Small intestine (tissue), 7 donors: ENCODE measurements at regions not wholly inside any gene's neighbourhood (a gene's known extent, or its start where the extent isn't known, plus 50 kb on each side); places are given as distances from the start of the nearest gene placed in this dataset.
"Not testable (repeated sequence)": the region's sequence is repeated elsewhere in the genome, so short reads cannot be mapped to it uniquely, and the experiment has no call there.

ENCODE experiments used
- DNase-seq, 2 donors: peaks; one replicate each; pipeline versions ENCODE4 v3.0.0 to v3.0.0-alpha.2; 2013
- FAIRE-seq: peaks from 2 replicates; lab custom pipeline; 2012; peaks lifted over from hg19 to GRCh38; lab: Jason Lieb, UNC
- H3K27ac ChIP-seq, 3 donors: one replicate each; pipeline ENCODE4 v1.5.1; 2013; ENCODE audit warnings: low read length in 2 of 3, mild to moderate bottlenecking in 2 of 3, control low read depth in 1 of 3, inconsistent platforms in 1 of 3, low read depth in 1 of 3, moderate library complexity in 1 of 3
- H3K27me3 ChIP-seq, 3 donors: one replicate each; pipeline ENCODE4 v1.6.1; 2013; ENCODE audit warnings: low read length in 3 of 3, inconsistent platforms in 1 of 3; ENCODE audit not compliant: control insufficient read depth in 3 of 3, insufficient read depth in 3 of 3
- H3K36me3 ChIP-seq, 3 donors: one replicate each; pipeline ENCODE4 v1.6.1; 2013; ENCODE audit warnings: low read length in 3 of 3, inconsistent platforms in 1 of 3, low read depth in 1 of 3, mild to moderate bottlenecking in 1 of 3, moderate library complexity in 1 of 3; ENCODE audit not compliant: control insufficient read depth in 3 of 3, insufficient read depth in 2 of 3
- H3K4me1 ChIP-seq, 3 donors: one replicate each; pipeline ENCODE4 v1.6.1; 2013; ENCODE audit warnings: low read length in 2 of 3, inconsistent platforms in 1 of 3, low read depth in 1 of 3, mild to moderate bottlenecking in 1 of 3, moderate library complexity in 1 of 3; ENCODE audit not compliant: control insufficient read depth in 3 of 3, insufficient read depth in 2 of 3
- H3K4me3 ChIP-seq, 3 donors: one replicate each; pipeline ENCODE4 v1.5.1; 2013; ENCODE audit warnings: low read length in 3 of 3, control low read depth in 1 of 3, inconsistent platforms in 1 of 3, low read depth in 1 of 3, mild to moderate bottlenecking in 1 of 3, moderate library complexity in 1 of 3
- H3K9me3 ChIP-seq, 2 donors: one replicate each; pipeline ENCODE4 v1.6.1; 2013; ENCODE audit warnings: low read depth in 1 of 2, low read length in 1 of 2; ENCODE audit not compliant: control insufficient read depth in 2 of 2, insufficient read depth in 1 of 2
- WGBS, 3 donors: extraction: QIAGEN DNeasy Blood & Tissue Kit; methylation state at CpG; one replicate each; pipeline ENCODE4 v1.1.7; 2013; 5-methylcytosine and 5-hydroxymethylcytosine counted together
- donor health status: healthy with polysubstance abuse.
- donor health status: control.
- donor health status: control.
- donor health status: Bipolar disorder and iron deficiency.
- donor health status: healthy.

- H3K27ac ChIP-seq, result no peak overlapping the region
- H3K4me3 ChIP-seq, result no peak overlapping the region
- no peaks in the 10 kb centered on the region for H3K36me3 ChIP-seq
- 90 to 92% (median 91%) methylated on average over 2 of the region's 2 CpGs for WGBS, 3 donors
- H3K4me1 ChIP-seq, result no peaks in the 10 kb centered on the region
- no peaks in the 10 kb centered on the region for H3K27me3 ChIP-seq
- H3K9me3 ChIP-seq, result peaks cover 0 to 5% of the 10 kb centered on the region in 2 donors
- DNase-seq (no peak), FAIRE-seq (no peak)
These were observed 1710.4 kb downstream of the SUCLG1 start for GRCh38 chr2:82748653-82749052.

- no peaks in the 10 kb centered on the region for H3K4me1 ChIP-seq
- DNase-seq (no peak), FAIRE-seq (no peak)
- H3K27me3 ChIP-seq, result no peaks in the 10 kb centered on the region
- H3K27ac ChIP-seq, result no peak overlapping the region
- no peaks in the 10 kb centered on the region for H3K9me3 ChIP-seq
- H3K4me3 ChIP-seq, result no peak overlapping the region
- H3K36me3 ChIP-seq, result no peaks in the 10 kb centered on the region
- 68 to 92% (median 85%) methylated on average over 1 of the region's 1 CpG for WGBS, 3 donors
These were observed 1718.6 kb downstream of the SUCLG1 start for GRCh38 chr2:82740527-82740926.

DNA sequence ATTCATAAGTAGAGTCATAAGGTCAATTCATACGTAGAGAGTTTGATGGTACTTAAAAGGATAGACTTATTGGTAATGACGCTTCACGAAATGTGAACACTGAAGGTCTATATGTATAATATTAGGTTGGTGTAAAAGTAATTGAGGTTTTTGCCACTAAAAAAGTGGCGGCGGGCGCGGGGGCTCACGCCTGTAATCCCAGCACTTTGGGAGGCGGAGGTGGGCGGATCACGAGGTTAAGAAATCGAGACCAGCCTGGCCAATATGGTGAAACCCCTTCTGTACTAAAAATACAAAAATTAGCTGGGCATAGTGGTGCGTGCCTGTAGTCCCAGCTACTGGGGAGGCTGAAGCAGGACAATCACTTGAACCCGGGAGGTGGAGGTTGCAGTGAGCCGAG lies 1721.1 kb downstream of the SUCLG1 start:
- WGBS, 3 donors, result 90 to 94% (median 91%) methylated on average over 15 of the region's 15 CpGs
- not testable (repeated sequence) for DNase-seq, H3K27ac ChIP-seq, FAIRE-seq, H3K4me1 ChIP-seq, H3K4me3 ChIP-seq, H3K36me3 ChIP-seq, H3K9me3 ChIP-seq, H3K27me3 ChIP-seq

DNA sequence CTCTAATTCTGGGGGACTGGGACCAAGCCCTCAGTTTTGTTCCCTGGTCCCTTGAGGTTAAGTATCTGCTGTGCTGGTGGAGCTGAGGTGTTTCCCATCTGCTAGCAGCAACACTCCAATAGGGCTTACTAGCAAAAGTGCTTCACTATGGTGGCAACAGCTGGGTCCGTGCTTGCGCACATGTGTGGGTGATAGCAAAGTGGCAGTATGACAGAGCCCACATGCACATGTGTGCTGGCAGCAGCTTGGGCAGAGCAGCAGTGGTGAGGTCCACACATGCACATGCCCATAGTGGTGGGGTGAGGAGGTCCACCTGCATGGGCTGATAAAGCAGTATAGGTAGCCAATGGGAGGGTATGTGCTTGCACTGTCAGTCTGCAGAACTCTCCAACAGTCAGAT lies 1723.7 kb downstream of the SUCLG1 start:
- no peaks in the 10 kb centered on the region for H3K27me3 ChIP-seq
- FAIRE-seq (no peak), DNase-seq (no peak)
- H3K4me1 ChIP-seq, result no peaks in the 10 kb centered on the region
- no peaks in the 10 kb centered on the region for H3K9me3 ChIP-seq
- no peaks in the 10 kb centered on the region for H3K36me3 ChIP-seq
- no peak overlapping the region for H3K4me3 ChIP-seq
- no peak overlapping the region for H3K27ac ChIP-seq
- 93 to 94% (median 94%) methylated on average over 2 of the region's 2 CpGs for WGBS, 3 donors

GRCh38 chr2:82731824-82732223 lies 1727.3 kb downstream of the SUCLG1 start:
- Histone ChIP-seq H3K27me3 (no peaks in the 10 kb centered on the region), H3K4me1 (no peaks in the 10 kb centered on the region), H3K4me3 (no peak overlapping the region), H3K27ac (no peak overlapping the region), H3K9me3 (no peaks in the 10 kb centered on the region), H3K36me3 (no peaks in the 10 kb centered on the region)
- DNase-seq (no peak), FAIRE-seq (no peak)
- 45 to 70% (median 55%) methylated on average over 4 of the region's 4 CpGs for WGBS, 3 donors

DNA sequence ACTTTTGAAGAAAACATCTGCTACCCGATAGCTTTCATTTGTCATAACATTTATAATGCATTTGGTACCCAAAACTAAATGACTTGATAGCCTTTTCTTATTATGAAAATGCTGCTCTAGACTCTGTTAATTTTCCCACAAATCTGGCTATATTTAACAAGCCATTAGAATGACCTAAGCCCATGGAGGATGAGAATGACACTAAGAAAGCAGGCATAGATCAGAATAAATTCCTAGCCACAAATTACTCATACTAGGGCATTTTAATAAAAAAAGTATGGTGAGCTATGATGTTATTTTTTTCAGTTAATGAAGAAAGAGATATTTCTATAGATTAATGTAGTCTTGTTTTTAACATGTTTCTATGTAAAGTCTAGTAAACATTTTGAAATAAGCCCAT lies 1728.3 kb downstream of the SUCLG1 start:
- no peak overlapping the region for H3K27ac ChIP-seq
- FAIRE-seq, result no peak
- H3K4me3 ChIP-seq, result no peak overlapping the region

GRCh38 chr2:82728090-82728489 lies 1731.0 kb downstream of the SUCLG1 start:
- FAIRE-seq (no peak), DNase-seq (no peak)
- 82 to 86% (median 83%) methylated on average over 2 of the region's 2 CpGs for WGBS, 3 donors
- Histone ChIP-seq H3K4me3 (no peak overlapping the region), H3K36me3 (no peaks in the 10 kb centered on the region), H3K27me3 (no peaks in the 10 kb centered on the region), H3K27ac (no peak overlapping the region), H3K4me1 (no peaks in the 10 kb centered on the region), H3K9me3 (no peaks in the 10 kb centered on the region)

More for the DNA sequence above, 1728.3 kb downstream of the SUCLG1 start:
- Histone ChIP-seq H3K9me3 (no peaks in the 10 kb centered on the region), H3K36me3 (no peaks in the 10 kb centered on the region), H3K27me3 (no peaks in the 10 kb centered on the region), H3K4me1 (no peaks in the 10 kb centered on the region)
- no peak for DNase-seq
- WGBS, 3 donors, result 94 to 99% (median 94%) methylated on average over 1 of the region's 1 CpG

GRCh38 chr2:82708681-82709080 lies 1750.4 kb downstream of the SUCLG1 start:
- H3K4me3 ChIP-seq, result no peak overlapping the region

GRCh38 chr2:82697231-82697630 lies 1761.8 kb downstream of the SUCLG1 start:
- H3K27me3 ChIP-seq, result no peaks in the 10 kb centered on the region
- DNase-seq (no peak), FAIRE-seq (no peak)
- no peaks in the 10 kb centered on the region for H3K36me3 ChIP-seq
- H3K27ac ChIP-seq, result no peak overlapping the region
- no peaks in the 10 kb centered on the region for H3K4me1 ChIP-seq
- no peaks in the 10 kb centered on the region for H3K9me3 ChIP-seq
- 65 to 84% (median 74%) methylated on average over 1 of the region's 1 CpG for WGBS, 3 donors
- H3K4me3 ChIP-seq, result no peak overlapping the region

More at GRCh38 chr2:82708681-82709080, 1750.4 kb downstream of the SUCLG1 start:
- Histone ChIP-seq H3K9me3 (no peaks in the 10 kb centered on the region), H3K27me3 (no peaks in the 10 kb centered on the region), H3K27ac (no peak overlapping the region), H3K4me1 (no peaks in the 10 kb centered on the region), H3K36me3 (no peaks in the 10 kb centered on the region)
- FAIRE-seq (no peak), DNase-seq (no peak)
- WGBS, 3 donors, result 66 to 70% (median 69%) methylated on average over 2 of the region's 2 CpGs
